Thyroid gland (tissue), 4 donors: ENCODE measurements at regions not wholly inside any gene's neighbourhood (a gene's known extent, or its start where the extent isn't known, plus 50 kb on each side); places are given as distances from the start of the nearest gene placed in this dataset.

Experiments used
- CTCF ChIP-seq, 6 experiments: fragments of 200-600 bp in 3 of 6; fragments of 450-650 bp in 3 of 6; sonication (generic) in 3 of 6; IDR thresholded peaks; one replicate each; pipeline ENCODE4 v1.5.1; 2016 to 2019; ENCODE audit warnings: antibody characterized with exemption in 6 of 6, mild to moderate bottlenecking in 2 of 6, inconsistent platforms in 1 of 6, moderate library complexity in 1 of 6
- POLR2A ChIP-seq, 2 donors: fragments of 450-650 bp; IDR thresholded peaks; one replicate each; pipeline ENCODE4 v1.6.1; 2017; ENCODE audit warnings: antibody characterized with exemption in 2 of 2, mild to moderate bottlenecking in 2 of 2, moderate library complexity in 1 of 2

- TF ChIP-seq POLR2A (IDR thresholded peaks at IDR 0.05) (no peak), CTCF (IDR thresholded peaks at IDR 0.05) (no peak)
Observed at GRCh38 chr13:44142540-44142867, 231.1 kb upstream of the SERP2 start.
